Loucy (cell line): ENCODE measurements at regions not wholly inside any gene's neighbourhood (a gene's known extent, or its start where the extent isn't known, plus 50 kb on each side); places are given as distances from the start of the nearest gene placed in this dataset.

Source experiments
- H2AFZ ChIP-seq: fragments of 200-600 bp; sonication (generic); 2 replicates; pipeline ENCODE4 v1.6.0; 2016; ENCODE audit warnings: antibody characterized with exemption, mild to moderate bottlenecking, low read length, moderate library complexity
- H3F3A ChIP-seq: fragments of 200-600 bp; 2 replicates; pipeline ENCODE4 v1.6.0; 2016; ENCODE audit warnings: antibody characterized with exemption, low read depth, mild to moderate bottlenecking
- H3K27me3 ChIP-seq: fragments of 200-600 bp; sonication (generic); 2 replicates; pipeline ENCODE4 v1.6.1; 2014; ENCODE audit warnings: low read length, mild to moderate bottlenecking; ENCODE audit not compliant: insufficient read depth, poor library complexity, severe bottlenecking
- H3K36me3 ChIP-seq: fragments of 200-600 bp; sonication (generic); 2 replicates; pipeline ENCODE4 v1.6.1; 2016; ENCODE audit warnings: low read length; ENCODE audit not compliant: insufficient read depth
- H3K4me1 ChIP-seq: fragments of 200-600 bp; sonication (generic); 2 replicates; pipeline ENCODE4 v1.5.1; 2014; ENCODE audit warnings: low read length, mild to moderate bottlenecking; ENCODE audit not compliant: insufficient read depth, poor library complexity, severe bottlenecking
- H3K4me2 ChIP-seq: fragments of 200-600 bp; sonication (generic); 2 replicates; pipeline ENCODE4 v1.6.0; 2014; ENCODE audit warnings: antibody characterized with exemption, low read length, low read depth, mild to moderate bottlenecking; ENCODE audit not compliant: poor library complexity, severe bottlenecking
- H3K4me3 ChIP-seq: fragments of 200-600 bp; sonication (generic); 2 replicates; pipeline ENCODE4 v1.5.1; 2014; ENCODE audit warnings: low read length, mild to moderate bottlenecking, mixed read lengths; ENCODE audit not compliant: poor library complexity, severe bottlenecking
- H3K79me2 ChIP-seq: fragments of 200-600 bp; sonication (generic); 2 replicates; pipeline ENCODE4 v1.6.1; 2014; ENCODE audit warnings: low read length; ENCODE audit not compliant: insufficient read depth
- H3K9ac ChIP-seq: fragments of 200-600 bp; sonication (generic); 2 replicates; pipeline ENCODE4 v1.6.0; 2014; ENCODE audit warnings: mild to moderate bottlenecking, low read depth, low read length, moderate library complexity; ENCODE audit not compliant: poor library complexity, severe bottlenecking
- H3K9me2 ChIP-seq: fragments of 200-600 bp; sonication (generic); replicated peaks from 2 replicates; pipeline ENCODE4 v1.6.1; 2016; ENCODE audit warnings: low read depth, low read length, mixed read lengths
- H3K9me3 ChIP-seq: fragments of 200-600 bp; sonication (generic); 2 replicates; pipeline ENCODE4 v1.6.1; 2014; ENCODE audit warnings: mild to moderate bottlenecking, antibody characterized with exemption, low read length, low read depth; ENCODE audit not compliant: insufficient read depth
- H4K20me1 ChIP-seq: fragments of 200-600 bp; sonication (generic); 2 replicates; pipeline ENCODE4 v1.6.0; 2014; ENCODE audit warnings: antibody characterized with exemption, low read length, mild to moderate bottlenecking; ENCODE audit not compliant: insufficient read depth, poor library complexity, severe bottlenecking
- EZH2phosphoT487 ChIP-seq: fragments of 200-600 bp; IDR thresholded peaks from 2 replicates; pipeline ENCODE4 v1.6.1; 2018; ENCODE audit warnings: antibody characterized with exemption, mild to moderate bottlenecking, moderate library complexity, borderline replicate concordance
- TF ChIP-seq, protein P1 (sequence below): fragments of 200-600 bp; sonication (generic); conservative IDR thresholded peaks from 2 replicates; pipeline ENCODE4 v1.5.1; 2014; ENCODE audit warnings: mild to moderate bottlenecking, antibody characterized with exemption, low read length

- Histone ChIP-seq H4K20me1 (no peaks in the 10 kb centered on the region), H3F3A (no peaks in the 10 kb centered on the region), H3K9me3 (no peaks in the 10 kb centered on the region), H3K4me1 (no peaks in the 10 kb centered on the region), H3K4me3 (no peak overlapping the region), H3K27me3 (no peaks in the 10 kb centered on the region), H3K4me2 (no peak overlapping the region), H2AFZ (no peak overlapping the region), H3K9ac (no peak overlapping the region), H3K79me2 (no peaks in the 10 kb centered on the region), H3K36me3 (no peaks in the 10 kb centered on the region), H3K9me2 (no peaks in the 10 kb centered on the region)
- TF ChIP-seq, protein P1, sequence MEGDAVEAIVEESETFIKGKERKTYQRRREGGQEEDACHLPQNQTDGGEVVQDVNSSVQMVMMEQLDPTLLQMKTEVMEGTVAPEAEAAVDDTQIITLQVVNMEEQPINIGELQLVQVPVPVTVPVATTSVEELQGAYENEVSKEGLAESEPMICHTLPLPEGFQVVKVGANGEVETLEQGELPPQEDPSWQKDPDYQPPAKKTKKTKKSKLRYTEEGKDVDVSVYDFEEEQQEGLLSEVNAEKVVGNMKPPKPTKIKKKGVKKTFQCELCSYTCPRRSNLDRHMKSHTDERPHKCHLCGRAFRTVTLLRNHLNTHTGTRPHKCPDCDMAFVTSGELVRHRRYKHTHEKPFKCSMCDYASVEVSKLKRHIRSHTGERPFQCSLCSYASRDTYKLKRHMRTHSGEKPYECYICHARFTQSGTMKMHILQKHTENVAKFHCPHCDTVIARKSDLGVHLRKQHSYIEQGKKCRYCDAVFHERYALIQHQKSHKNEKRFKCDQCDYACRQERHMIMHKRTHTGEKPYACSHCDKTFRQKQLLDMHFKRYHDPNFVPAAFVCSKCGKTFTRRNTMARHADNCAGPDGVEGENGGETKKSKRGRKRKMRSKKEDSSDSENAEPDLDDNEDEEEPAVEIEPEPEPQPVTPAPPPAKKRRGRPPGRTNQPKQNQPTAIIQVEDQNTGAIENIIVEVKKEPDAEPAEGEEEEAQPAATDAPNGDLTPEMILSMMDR = no peak
- TF ChIP-seq EZH2phosphoT487 = no peak
Observed at GRCh38 chr5:5005353-5005752, 134.8 kb upstream of the ADAMTS16 start.

DNA sequence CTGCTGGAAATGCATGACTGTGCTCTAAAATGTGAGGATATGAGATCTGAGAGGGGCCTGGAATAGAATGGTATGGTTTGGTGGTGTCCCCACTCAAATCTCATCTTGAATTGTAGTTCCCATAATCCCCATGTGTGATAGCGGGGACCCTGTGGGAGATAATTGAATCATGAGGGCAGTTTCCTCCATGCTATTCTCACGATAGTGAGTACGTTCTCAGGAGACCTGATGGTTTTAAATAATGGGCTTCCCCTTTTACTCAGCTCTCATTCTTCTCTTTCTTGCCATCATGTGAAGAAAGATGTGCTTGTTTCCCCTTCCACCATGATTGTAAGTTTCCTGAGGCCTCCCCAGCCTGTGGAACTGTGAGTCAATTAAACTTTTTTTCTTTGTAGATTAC lies 133.6 kb upstream of the ADAMTS16 start:
- TF ChIP-seq, protein P1 = no peak
- no peak for TF ChIP-seq EZH2phosphoT487
- H3K4me3 ChIP-seq = no peak overlapping the region
- H3K4me2 ChIP-seq = no peak overlapping the region
- H3K27me3 ChIP-seq = no peaks in the 10 kb centered on the region
- H3K36me3 ChIP-seq = no peaks in the 10 kb centered on the region
- H4K20me1 ChIP-seq = no peaks in the 10 kb centered on the region
- H3K9me3 ChIP-seq = no peaks in the 10 kb centered on the region
- H2AFZ ChIP-seq = no peak overlapping the region
- H3K9ac ChIP-seq = no peak overlapping the region
- no peaks in the 10 kb centered on the region for H3K79me2 ChIP-seq
- no peaks in the 10 kb centered on the region for H3F3A ChIP-seq
- H3K9me2 ChIP-seq = no peaks in the 10 kb centered on the region
- H3K4me1 ChIP-seq = no peaks in the 10 kb centered on the region

DNA sequence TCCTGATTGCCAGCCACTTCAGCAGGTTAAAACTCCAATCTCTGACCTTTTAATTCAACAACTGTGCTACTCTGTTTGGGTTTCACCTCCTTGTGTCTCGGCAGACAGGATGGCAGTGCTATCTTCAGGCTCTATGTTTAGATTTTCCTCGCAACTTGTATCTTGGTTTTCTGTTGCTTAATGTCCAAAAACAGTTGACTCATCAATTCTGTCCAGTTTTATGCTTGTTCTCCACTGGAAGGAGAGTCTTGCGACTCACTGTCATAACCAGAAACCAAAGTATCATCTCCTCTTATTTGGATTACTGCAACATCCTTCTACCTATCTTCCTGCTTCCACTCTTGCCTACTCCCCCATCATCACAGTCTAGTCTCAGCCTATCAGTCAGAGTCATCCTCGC lies 130.9 kb upstream of the ADAMTS16 start:
- Histone ChIP-seq H3F3A (no peaks in the 10 kb centered on the region), H3K4me1 (no peaks in the 10 kb centered on the region), H3K27me3 (no peaks in the 10 kb centered on the region), H3K36me3 (no peaks in the 10 kb centered on the region), H4K20me1 (no peaks in the 10 kb centered on the region), H3K4me2 (no peak overlapping the region), H3K9ac (no peak overlapping the region), H3K79me2 (no peaks in the 10 kb centered on the region), H2AFZ (no peak overlapping the region), H3K4me3 (no peak overlapping the region), H3K9me2 (no peaks in the 10 kb centered on the region), H3K9me3 (no peaks in the 10 kb centered on the region)
- TF ChIP-seq, protein P1 = no peak
- TF ChIP-seq EZH2phosphoT487 = no peak
